ENCODE measurements at regions not wholly inside any gene's neighbourhood (a gene's known extent, or its start where the extent isn't known, plus 50 kb on each side); places are given as distances from the start of the nearest gene placed in this dataset.

DNA sequence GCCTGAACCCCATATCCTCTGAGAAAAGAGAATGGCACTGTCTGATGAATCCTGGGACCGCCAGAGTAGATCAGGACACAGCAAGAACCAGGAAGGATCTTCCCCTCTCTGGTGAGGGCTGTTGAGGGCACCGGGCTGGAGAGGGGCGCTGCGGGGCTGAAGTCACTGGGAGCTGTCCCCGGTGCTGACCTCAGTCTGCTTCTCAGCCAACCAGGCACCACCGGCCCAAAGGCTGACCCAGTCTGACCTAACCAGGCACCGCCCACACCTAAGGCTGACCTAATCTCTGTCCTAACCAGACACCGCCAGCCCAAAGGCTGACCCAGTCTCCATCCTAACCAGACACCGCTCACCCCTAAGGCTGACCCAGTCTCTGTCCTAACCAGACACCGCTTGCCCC lies 82.8 kb downstream of the CPZ start:
- TF ChIP-seq, protein P1, sequence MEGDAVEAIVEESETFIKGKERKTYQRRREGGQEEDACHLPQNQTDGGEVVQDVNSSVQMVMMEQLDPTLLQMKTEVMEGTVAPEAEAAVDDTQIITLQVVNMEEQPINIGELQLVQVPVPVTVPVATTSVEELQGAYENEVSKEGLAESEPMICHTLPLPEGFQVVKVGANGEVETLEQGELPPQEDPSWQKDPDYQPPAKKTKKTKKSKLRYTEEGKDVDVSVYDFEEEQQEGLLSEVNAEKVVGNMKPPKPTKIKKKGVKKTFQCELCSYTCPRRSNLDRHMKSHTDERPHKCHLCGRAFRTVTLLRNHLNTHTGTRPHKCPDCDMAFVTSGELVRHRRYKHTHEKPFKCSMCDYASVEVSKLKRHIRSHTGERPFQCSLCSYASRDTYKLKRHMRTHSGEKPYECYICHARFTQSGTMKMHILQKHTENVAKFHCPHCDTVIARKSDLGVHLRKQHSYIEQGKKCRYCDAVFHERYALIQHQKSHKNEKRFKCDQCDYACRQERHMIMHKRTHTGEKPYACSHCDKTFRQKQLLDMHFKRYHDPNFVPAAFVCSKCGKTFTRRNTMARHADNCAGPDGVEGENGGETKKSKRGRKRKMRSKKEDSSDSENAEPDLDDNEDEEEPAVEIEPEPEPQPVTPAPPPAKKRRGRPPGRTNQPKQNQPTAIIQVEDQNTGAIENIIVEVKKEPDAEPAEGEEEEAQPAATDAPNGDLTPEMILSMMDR (IDR thresholded peaks at IDR 0.05), result no peak
- no peak for TF ChIP-seq POLR2A (IDR thresholded peaks at IDR 0.05)

Data from thyroid gland (tissue), 4 donors.